Keratinocyte (primary cell): ENCODE measurements at regions not wholly inside any gene's neighbourhood (a gene's known extent, or its start where the extent isn't known, plus 50 kb on each side); places are given as distances from the start of the nearest gene placed in this dataset.

Experiments
- EZH2 ChIP-seq: IDR thresholded peaks from one replicate; pipeline ENCODE4 v1.6.1; 2012; ENCODE audit warnings: inconsistent platforms, mild to moderate bottlenecking, low read length, moderate library complexity
- TF ChIP-seq, protein P1 (sequence below), 3 experiments: IDR thresholded peaks in 1 of 3; conservative IDR thresholded peaks in 1 of 3; optimal IDR thresholded peaks in 1 of 3; 2 replicates in 2 of 3; 3 replicates in 1 of 3; pipeline versions ENCODE3 to v1.5.1; 2011; ENCODE audit warnings: low read length in 3 of 3, mild to moderate bottlenecking in 3 of 3, moderate library complexity in 2 of 3, control low read depth in 1 of 3, inconsistent platforms in 1 of 3; ENCODE audit not compliant: insufficient read depth in 2 of 3; ENCODE audit errors: extremely low read depth in 1 of 3

DNA sequence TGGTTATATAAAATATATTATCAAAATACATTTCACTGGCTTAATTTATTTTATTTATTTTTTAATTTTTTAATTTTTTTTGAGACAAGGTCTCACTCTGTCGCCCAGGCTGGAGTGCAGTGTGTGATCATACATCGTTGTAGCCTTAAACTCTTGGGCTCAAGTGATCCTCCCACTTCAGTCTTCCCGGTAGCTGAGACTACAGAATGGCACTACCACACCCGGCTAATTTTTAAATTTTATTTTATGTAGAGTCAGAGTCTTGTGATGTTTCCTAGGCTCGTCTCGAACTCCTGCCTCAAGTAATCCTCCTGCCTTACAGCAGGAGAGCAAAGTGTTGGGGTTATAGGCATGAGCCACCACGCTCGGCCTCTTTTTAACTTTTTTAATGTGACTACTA, 143.8 kb downstream of the CEP135 start:
- no peak for TF ChIP-seq EZH2
- TF ChIP-seq, protein P1, sequence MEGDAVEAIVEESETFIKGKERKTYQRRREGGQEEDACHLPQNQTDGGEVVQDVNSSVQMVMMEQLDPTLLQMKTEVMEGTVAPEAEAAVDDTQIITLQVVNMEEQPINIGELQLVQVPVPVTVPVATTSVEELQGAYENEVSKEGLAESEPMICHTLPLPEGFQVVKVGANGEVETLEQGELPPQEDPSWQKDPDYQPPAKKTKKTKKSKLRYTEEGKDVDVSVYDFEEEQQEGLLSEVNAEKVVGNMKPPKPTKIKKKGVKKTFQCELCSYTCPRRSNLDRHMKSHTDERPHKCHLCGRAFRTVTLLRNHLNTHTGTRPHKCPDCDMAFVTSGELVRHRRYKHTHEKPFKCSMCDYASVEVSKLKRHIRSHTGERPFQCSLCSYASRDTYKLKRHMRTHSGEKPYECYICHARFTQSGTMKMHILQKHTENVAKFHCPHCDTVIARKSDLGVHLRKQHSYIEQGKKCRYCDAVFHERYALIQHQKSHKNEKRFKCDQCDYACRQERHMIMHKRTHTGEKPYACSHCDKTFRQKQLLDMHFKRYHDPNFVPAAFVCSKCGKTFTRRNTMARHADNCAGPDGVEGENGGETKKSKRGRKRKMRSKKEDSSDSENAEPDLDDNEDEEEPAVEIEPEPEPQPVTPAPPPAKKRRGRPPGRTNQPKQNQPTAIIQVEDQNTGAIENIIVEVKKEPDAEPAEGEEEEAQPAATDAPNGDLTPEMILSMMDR (optimal IDR thresholded peaks at IDR 0.05 in 1 of 3, IDR thresholded peaks at IDR 0.05 in 1 of 3, conservative IDR thresholded peaks at IDR 0.05 in 1 of 3; ENCODE audit: extremely low read depth in 1 of 3, insufficient read depth in 2 of 3, low read length in 3 of 3), result no peak
